TTC549 (cell line): ENCODE measurements at regions not wholly inside any gene's neighbourhood (a gene's known extent, or its start where the extent isn't known, plus 50 kb on each side); places are given as distances from the start of the nearest gene placed in this dataset.

ENCODE experiments used
- FAIRE-seq: peaks from 2 replicates; lab custom pipeline; 2012; peaks lifted over from hg19 to GRCh38; lab: Jason Lieb, UNC

DNA sequence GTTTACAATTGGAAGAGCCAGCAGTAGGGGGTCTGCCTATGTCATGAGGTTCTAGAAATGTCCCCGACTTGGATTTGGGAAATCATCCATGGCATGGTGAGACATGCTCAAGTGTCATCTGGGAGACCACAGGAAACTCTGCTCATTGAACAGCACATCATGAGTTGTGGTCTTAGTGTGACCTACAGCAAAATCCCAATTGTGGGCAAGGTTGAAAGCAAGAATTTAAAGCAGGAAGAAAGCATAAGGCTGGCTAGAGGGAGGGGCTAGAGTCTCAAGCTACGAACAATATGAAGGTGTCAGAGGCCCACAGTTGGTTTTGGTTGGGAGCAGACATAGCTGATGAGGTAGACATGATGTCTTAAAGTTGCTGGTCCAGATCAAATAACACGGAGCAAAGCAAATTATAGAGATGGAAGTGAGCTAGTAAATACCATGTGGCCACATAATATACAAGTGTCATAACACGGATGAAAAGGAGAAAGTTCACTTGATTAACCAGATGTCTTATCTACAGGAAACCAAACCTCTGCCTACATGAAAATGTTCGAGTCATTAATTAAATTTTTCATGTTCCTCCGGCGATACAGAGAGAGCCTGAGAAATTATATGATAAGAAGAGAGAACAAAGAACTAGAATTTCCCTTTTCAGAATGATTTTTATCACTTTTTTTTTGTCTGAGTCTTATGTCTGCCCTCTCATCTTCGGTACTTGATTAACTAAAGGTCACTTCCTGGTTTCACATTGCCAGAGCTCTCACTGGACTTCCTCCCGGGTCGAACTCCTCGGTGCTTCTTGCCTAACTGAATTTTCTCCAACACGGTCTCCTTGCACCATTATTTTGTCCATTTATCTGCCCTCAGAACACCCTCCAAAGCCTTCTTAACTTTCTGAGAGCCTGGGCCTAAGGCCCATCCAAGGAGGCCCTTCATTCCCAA is 67.5 kb upstream of the DUSP10 start:
- no peak for FAIRE-seq

DNA sequence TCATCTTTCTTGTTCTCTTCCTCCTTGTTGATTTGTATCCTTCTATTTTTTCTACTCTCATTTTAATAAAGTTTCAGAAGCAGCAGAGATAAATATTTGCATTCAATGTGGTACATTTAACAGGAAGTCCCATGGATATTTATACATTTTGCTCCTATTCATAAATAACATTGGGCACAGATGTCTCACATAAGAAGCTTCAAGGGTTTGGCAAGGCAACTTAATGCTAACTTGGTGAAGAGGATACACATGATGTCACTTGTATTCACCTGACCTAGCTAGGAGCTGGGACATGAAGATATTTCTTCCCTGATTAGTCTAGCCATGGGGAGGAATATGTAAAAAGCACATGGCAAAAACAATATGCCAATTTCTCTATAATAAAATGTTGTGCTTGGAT is 65.1 kb upstream of the DUSP10 start:
- no peak for FAIRE-seq

DNA sequence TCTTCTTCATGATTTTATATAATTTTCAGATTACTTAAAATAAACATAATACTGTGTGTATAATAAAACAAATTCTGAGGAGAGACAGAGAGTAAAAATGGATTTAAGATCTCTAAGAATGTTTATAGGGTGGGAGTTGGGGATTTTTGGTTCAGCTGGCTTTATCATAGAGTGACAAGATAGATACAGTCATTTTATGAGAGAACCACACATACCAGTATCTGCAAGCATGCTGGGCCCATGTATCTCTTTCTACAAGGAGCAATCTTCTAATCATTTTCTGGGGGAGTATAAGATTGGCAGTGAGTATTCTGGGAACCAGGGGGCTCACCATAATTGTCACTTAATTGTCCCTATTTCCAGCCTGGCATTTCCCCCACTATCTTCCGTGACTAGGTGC is 64.3 kb upstream of the DUSP10 start:
- no peak for FAIRE-seq

DNA sequence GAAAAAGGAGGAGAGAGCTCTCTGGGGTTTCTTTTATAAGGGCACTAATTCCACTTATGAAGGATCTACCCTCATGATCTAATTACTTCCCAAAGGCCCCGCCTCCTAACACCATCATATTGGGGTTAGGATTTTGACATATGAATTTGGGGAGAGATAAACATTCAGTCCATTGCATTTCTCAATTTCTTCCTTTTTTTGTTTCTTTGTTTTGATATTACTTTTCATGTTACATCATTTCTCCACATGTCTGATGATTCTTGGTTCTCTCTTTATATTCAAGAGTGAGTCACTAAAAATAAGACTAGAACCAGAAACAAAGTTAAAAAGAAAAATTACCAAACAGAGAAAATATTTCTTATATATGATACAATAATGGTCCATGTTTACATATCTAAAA is 63.2 kb upstream of the DUSP10 start:
- FAIRE-seq = no peak

DNA sequence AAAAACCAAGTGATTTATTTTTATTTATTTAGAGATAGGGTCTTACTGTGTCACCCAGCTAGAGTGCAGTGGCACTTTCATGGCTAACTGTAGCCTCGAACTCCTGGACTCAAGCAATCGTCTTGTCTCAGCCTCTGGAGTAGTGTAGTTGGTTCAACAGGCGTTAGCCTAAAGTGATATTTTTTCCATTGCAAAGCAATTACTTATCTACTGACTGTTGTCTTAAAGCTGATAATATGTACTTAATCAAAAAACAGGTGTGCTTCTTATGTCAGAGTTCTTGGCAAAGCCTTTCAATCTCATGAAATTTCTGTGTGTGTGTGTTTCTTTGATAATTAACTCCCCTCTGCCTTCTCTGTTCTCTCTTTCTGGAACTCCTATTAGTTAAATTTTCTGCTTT is 62.4 kb upstream of the DUSP10 start:
- FAIRE-seq = no peak

DNA sequence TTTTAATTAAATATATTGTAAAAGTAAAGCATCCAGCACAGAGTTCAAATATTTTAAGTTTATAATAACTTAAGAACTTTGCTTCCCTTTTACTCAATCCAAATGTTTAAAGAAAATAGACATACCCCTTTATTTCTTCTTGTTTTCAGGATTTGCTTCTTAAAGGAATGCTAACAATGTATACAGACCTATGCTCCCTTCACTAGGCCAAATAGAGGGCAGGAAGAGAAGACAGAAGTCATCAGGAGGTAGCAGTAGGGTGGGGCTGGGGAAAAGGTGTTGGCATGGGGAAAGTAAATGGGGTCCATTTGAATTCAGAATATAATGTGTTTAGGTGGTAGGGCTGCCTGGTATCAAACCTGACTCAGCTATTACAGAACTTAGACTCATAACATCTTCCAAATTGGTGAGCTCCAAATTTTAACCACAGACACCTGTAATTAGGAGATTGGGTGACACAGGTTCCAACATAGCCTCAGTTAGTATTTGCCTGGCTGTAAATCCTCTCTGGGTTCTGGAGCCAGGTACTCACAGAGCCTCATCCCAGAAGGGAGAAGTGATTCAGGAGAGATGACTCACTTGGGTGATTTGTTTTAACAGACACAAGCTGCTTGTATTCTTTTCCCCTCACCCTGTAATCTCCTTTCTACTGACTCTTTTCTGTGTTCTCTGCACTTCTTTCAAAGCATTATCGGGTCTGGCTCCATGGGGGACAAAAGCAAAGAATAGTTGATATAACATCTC is 60.1 kb upstream of the DUSP10 start:
- FAIRE-seq = no peak

DNA sequence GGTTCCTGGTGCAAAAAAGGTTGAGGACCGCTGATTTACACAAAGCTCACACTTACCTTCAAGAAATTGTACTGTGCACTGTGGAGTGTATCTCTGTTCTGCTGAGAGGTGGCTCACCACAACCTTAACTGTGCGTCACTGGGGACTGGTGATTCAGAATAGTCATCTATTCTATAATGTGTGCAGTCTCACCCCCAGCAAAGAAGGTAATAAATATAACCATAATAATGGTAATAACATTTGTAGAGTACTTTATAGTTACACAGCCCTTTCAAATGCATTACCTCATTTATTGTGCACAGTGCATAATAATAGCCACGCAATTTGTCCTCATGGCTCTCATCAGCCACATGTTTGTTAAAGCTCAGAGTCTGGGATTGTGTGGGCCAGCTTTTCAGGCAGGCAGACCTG is 59.4 kb upstream of the DUSP10 start:
- FAIRE-seq = no peak

DNA sequence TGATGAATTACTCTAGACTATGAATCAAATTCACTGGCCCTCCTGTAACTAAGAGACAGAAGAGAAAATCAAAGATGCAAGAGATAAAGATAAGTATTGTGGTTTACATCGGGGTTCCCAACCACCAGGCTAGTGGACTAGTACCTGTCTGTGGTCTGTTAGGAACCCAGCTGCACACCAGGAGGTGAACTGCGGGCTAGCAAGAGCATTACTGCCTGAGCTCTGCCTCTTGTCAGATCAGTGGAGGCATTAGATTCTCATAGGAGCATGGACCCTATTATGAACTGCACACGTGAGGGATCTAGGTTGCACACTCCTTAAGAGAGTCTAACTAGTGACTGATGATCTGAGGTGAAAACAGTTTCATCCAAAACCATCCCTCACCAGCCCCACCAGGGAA is 58.9 kb upstream of the DUSP10 start:
- no peak for FAIRE-seq

DNA sequence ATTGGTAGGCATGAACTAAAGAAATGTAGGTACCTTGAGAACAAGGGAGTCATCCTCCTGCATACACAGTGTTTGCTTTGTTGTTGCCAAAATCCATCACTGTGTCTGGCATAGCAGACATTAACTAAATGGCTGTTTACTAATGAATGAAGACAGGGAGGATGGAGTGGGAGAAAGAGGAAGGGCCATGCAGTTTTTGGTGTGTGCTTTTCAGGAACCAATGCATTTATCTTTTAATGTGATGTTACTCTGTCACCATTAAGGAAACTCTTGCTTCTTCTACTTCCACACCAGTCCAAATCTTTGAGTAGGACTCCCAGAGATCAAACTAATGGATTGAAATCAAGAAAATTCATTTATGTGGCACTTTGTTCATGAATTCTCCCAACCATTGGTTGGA is 55.6 kb upstream of the DUSP10 start:
- FAIRE-seq = no peak

DNA sequence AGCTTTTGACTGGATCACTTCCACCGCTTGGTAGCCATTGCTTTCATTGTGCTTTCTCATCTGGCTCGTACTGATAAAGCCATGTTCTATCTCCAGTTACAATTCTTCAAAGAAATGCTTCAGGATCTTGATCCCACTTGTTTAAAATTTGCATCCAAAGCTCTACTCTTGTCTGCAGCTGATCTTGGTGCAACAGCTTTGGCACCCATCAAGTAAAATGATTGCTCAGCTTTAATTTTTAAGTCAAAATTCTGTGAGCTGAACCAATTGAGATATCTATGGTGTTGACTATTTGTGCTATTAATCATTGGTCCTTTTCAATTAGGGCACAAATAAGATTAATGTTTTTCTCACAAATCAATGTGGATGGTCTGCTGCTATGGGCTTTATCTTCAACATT is 54.8 kb upstream of the DUSP10 start:
- FAIRE-seq = no peak

DNA sequence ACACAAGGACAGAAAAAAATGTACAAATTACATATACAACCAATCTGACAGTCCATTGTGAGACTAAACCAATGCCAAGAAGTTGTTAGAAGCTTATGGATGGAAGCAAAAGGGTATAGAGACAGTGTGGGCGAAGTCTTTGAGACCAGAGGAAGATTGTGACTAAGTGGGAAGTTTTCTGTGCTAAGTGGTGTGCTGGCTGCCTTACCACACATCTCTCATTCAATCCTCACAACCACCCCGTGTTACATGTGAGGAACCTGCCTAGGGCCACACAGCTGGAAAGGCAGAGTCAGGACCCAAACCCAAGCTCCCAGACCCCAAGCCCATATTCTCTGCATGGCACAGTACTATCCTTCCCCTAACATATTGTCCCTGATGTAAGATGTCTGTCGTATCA is 53.5 kb upstream of the DUSP10 start:
- FAIRE-seq = no peak

DNA sequence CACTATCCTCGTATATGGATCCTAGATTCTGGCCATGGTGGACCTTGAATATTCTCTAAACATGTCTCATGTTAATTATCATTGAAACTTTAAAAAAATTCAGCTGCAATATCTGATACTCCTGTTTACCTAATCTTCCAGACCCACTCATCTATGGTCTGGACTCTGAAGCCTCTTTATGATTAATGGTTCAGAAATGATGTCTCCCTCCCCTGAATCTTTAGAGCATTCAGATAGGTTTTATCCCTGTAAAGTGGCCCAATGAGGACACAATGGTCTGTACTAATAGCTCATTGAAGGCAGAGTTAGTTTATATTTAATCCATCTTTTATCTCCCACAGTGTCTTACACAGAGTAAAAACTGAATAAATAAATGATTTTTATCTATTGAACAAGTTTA is 53.0 kb upstream of the DUSP10 start:
- FAIRE-seq = no peak

DNA sequence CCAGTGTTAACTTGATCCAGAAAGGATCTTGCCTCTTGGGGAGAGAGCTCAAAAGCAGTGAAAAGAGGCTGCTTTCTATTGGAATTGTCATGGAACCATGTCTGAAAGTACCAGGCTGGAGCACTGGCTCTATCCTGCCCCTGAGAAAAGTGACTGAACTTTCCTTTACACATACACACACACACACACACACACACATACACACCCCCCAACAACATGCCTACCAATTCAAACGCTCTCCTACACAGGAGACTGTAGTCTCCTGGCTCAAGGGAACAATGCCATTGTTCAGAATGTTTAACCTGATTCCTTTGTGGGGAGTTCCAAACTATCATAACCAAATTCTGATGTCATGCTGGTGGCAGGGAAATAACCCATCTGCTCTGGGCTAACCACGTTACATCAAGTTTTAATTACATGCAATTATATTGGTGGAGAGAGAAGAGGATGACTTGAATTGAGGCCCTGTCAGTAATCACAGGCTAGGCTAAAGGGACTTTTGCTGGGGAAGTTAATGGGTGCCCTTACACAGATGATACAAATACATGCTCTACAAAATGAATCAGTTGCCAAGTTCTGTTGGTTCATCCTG is 52.3 kb upstream of the DUSP10 start:
- no peak for FAIRE-seq

DNA sequence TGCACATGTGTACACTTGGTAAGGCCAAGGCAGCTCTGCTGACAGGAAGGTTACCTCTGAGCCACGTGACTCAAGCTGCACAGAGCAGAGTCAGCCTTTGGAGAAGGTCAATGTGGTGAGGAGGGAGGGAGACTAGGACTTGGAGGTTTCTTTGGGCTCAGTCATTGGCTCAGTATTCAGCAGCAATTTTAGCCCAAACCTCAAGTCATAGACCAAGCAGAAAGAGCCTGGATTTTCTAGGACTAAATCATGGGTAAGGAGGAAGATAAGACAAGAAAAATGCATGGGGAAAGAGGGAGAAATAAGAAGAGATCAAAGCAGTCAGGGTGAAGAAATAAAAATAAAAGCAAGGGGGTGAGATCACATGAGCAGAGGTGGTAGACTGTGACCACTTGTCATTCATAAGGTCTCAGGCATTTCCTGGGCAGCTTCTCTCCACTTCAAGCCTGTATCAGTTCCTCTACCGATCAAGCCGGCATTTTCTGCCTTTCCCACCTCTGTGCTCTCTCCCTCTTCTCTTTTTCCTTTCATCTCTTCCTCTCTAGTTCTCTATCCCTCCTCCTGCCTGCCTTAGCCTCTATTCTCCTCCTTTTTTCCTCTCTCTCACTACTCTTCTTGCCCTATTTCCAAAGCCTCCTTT is 51.7 kb upstream of the DUSP10 start:
- FAIRE-seq = no peak

DNA sequence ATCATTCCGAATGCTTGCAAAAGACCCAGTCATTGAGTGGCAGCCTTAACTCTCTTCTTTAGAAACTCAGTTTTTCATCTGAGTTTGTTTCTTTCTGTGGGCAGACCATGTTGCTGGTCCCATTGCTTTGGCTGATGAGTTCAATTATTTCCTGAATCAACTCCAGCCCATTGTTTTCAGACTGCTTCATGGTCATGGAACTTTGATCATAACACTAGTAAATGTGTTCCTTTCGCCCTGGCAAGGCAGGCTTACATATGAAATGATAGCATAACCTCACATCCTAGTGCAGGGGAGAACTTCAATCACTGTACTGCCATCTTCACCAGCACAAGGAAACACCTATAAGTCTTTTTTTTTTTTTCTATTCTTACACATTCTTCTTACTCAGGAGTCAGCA is 50.0 kb upstream of the DUSP10 start:
- no peak for FAIRE-seq
